ENCODE measurements at regions not wholly inside any gene's neighbourhood (a gene's known extent, or its start where the extent isn't known, plus 50 kb on each side); places are given as distances from the start of the nearest gene placed in this dataset.

DNA sequence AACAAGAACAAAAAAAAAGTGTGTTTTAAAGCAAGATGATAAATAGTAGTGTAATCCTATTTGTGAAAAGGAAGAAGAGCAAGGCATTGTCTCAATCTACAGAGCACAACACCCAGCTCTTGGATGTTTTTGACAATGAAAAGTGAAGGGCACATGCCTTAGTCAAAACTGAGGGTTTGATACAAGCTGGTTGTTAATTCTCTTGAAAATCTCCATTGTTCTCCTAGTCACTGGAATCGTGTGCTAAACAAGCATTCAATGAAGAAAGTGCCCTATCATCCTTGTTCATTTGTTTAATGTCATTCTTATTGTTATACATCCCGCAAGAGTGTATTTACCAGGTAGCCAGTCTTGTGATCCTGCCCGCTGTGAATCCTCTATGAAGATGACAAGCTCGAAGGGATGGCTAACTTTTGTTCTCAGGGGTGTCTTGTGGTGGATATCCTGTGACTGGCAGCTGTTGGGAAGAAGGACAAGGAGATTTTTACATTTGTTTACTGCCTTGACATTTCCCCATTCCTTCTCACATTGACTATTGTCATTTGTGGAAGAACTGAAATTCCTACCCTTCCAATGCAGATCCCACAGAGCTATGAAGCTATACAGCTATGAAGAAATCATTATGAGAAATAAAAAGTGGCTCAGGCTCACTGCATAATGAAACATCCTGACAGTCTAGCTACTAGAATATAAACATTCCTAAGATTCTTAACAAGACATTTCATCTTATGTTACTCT lies 175.9 kb downstream of the VGLL3 start:
- DNase-seq = no peak
- Histone ChIP-seq H3K36me3 (ENCODE audit: insufficient read depth, low read length) (no peaks in the 10 kb centered on the region), H3K4me3 (ENCODE audit: low read length) (no peak overlapping the region), H3K9me3 (ENCODE audit: low read length) (no peaks in the 10 kb centered on the region), H3K9ac (ENCODE audit: low read length) (no peak overlapping the region), H3K27me3 (ENCODE audit: low read length) (no peaks in the 10 kb centered on the region), H3K4me2 (ENCODE audit: low read depth, low read length, poor library complexity, severe bottlenecking) (no peak overlapping the region), H3K79me2 (ENCODE audit: low read length) (no peaks in the 10 kb centered on the region), H2AFZ (ENCODE audit: low read length) (no peak overlapping the region), H4K20me1 (ENCODE audit: insufficient read depth, low read depth, low read length) (no peaks in the 10 kb centered on the region), H3K4me1 (ENCODE audit: low read length) (no peaks in the 10 kb centered on the region), H3K27ac (ENCODE audit: low read length) (no peak overlapping the region), H3K9me2 (replicated peaks; ENCODE audit: insufficient read depth, low read length) (no peaks in the 10 kb centered on the region)

DNA sequence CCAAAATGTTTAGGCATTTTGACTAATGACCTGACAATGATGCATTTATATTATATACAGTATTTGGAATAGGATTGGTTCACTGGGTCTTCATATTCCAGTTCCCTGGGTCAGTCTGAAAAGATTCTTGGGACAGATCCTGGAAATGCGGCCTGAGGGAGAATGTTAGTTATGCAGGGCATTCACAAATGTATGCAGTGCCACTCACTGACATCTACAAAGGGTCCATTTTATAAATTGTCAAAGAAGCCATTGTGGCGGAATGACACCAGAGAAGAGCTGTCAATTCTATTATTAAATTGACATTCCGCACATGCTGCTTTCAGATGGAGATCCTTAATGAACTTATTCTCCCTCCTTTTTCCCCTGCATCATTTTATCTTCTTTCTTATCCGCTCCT lies 176.6 kb downstream of the VGLL3 start:
- Histone ChIP-seq H3K9ac (ENCODE audit: low read length) (no peak overlapping the region), H4K20me1 (ENCODE audit: insufficient read depth, low read depth, low read length) (no peaks in the 10 kb centered on the region), H3K4me3 (ENCODE audit: low read length) (no peak overlapping the region), H3K36me3 (ENCODE audit: insufficient read depth, low read length) (no peaks in the 10 kb centered on the region), H3K9me2 (replicated peaks; ENCODE audit: insufficient read depth, low read length) (no peaks in the 10 kb centered on the region), H3K4me1 (ENCODE audit: low read length) (no peaks in the 10 kb centered on the region), H3K79me2 (ENCODE audit: low read length) (no peaks in the 10 kb centered on the region), H3K9me3 (ENCODE audit: low read length) (no peaks in the 10 kb centered on the region), H3K4me2 (ENCODE audit: low read depth, low read length, poor library complexity, severe bottlenecking) (no peak overlapping the region), H3K27ac (ENCODE audit: low read length) (no peak overlapping the region), H2AFZ (ENCODE audit: low read length) (no peak overlapping the region), H3K27me3 (ENCODE audit: low read length) (no peaks in the 10 kb centered on the region)
- no peak for DNase-seq

DNA sequence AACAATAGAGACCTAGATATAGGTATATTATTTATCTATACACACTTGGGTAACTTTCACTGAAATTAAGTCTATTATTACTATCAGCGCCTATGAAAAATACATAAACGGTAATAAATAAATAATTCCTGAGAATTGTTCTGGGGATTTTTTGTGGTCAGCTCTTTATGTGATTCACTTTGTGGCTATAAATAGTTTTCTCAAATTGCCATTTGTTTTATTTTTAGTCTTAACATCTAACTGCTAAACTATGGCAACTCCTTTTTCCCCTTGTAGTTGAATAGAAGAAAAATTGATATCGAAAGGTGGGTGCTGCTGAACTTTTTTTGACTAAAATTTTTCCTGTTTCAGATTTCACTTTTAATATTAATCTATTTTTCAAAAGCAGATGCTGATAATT lies 189.0 kb downstream of the VGLL3 start:
- Histone ChIP-seq H3K9ac (ENCODE audit: low read length) (no peak overlapping the region), H3K4me1 (ENCODE audit: low read length) (no peaks in the 10 kb centered on the region), H3K9me2 (replicated peaks; ENCODE audit: insufficient read depth, low read length) (no peaks in the 10 kb centered on the region), H2AFZ (ENCODE audit: low read length) (no peak overlapping the region), H3K4me2 (ENCODE audit: low read depth, low read length, poor library complexity, severe bottlenecking) (no peak overlapping the region), H3K9me3 (ENCODE audit: low read length) (no peaks in the 10 kb centered on the region; the same call in 1 of the 2 replicates), H3K36me3 (ENCODE audit: insufficient read depth, low read length) (no peaks in the 10 kb centered on the region), H3K4me3 (ENCODE audit: low read length) (no peak overlapping the region), H3K27ac (ENCODE audit: low read length) (no peak overlapping the region), H3K27me3 (ENCODE audit: low read length) (no peaks in the 10 kb centered on the region), H3K79me2 (ENCODE audit: low read length) (no peaks in the 10 kb centered on the region), H4K20me1 (ENCODE audit: insufficient read depth, low read depth, low read length) (no peaks in the 10 kb centered on the region)
- no peak for DNase-seq

DNA sequence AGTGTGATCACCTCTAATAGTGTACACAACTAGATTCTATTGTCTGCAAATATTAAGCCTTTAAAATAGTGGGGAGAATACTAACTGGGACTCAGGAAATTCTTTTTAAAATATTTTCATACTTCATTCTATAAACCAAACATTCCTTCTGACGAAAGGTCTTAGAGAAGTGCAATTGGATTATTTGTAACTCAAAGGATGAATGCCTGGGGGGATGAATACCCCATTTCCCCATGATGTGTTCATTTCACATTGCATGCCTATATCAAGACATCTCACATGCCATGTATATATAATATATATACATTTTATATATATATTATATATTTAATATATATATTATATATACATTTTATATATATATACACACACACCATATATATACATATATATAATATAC lies 189.9 kb downstream of the VGLL3 start:
- Histone ChIP-seq H3K4me3 (ENCODE audit: low read length) (no peak overlapping the region), H3K27me3 (ENCODE audit: low read length) (no peaks in the 10 kb centered on the region), H2AFZ (ENCODE audit: low read length) (no peak overlapping the region), H3K9ac (ENCODE audit: low read length) (no peak overlapping the region), H3K79me2 (ENCODE audit: low read length) (no peaks in the 10 kb centered on the region), H3K4me2 (ENCODE audit: low read depth, low read length, poor library complexity, severe bottlenecking) (no peak overlapping the region), H3K9me3 (ENCODE audit: low read length) (no peaks in the 10 kb centered on the region; the same call in 1 of the 2 replicates), H3K36me3 (ENCODE audit: insufficient read depth, low read length) (no peaks in the 10 kb centered on the region), H3K27ac (ENCODE audit: low read length) (no peak overlapping the region), H3K4me1 (ENCODE audit: low read length) (no peaks in the 10 kb centered on the region), H4K20me1 (ENCODE audit: insufficient read depth, low read depth, low read length) (no peaks in the 10 kb centered on the region), H3K9me2 (replicated peaks; ENCODE audit: insufficient read depth, low read length) (no peaks in the 10 kb centered on the region)
- DNase-seq = no peak

DNA sequence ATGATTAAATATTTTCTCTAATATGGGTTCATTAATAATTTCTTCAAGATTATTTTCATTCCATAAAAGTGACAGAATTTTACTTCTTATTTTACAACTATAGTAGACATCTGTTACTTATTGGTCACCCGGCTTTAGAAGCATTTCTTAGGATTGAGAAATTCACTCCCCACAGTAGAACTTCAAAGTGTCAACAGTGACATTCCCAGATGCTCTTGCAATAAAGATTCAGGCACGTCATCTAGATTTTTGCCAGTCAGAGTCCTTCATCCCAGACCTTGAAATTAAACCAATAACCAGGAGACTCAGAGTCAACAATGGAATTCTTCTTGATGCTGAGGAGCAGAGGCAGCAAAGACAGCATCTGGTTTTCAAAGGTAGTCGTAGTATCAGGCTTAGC lies 190.8 kb downstream of the VGLL3 start:
- no peak for DNase-seq
- Histone ChIP-seq H3K4me1 (ENCODE audit: low read length) (no peaks in the 10 kb centered on the region), H3K4me2 (ENCODE audit: low read depth, low read length, poor library complexity, severe bottlenecking) (no peak overlapping the region), H3K9me2 (replicated peaks; ENCODE audit: insufficient read depth, low read length) (no peaks in the 10 kb centered on the region), H3K27ac (ENCODE audit: low read length) (no peak overlapping the region), H4K20me1 (ENCODE audit: insufficient read depth, low read depth, low read length) (no peaks in the 10 kb centered on the region), H3K4me3 (ENCODE audit: low read length) (no peak overlapping the region), H3K36me3 (ENCODE audit: insufficient read depth, low read length) (no peaks in the 10 kb centered on the region), H3K9ac (ENCODE audit: low read length) (no peak overlapping the region), H2AFZ (ENCODE audit: low read length) (no peak overlapping the region), H3K9me3 (ENCODE audit: low read length) (no peaks in the 10 kb centered on the region), H3K79me2 (ENCODE audit: low read length) (no peaks in the 10 kb centered on the region), H3K27me3 (ENCODE audit: low read length) (no peaks in the 10 kb centered on the region)

DNA sequence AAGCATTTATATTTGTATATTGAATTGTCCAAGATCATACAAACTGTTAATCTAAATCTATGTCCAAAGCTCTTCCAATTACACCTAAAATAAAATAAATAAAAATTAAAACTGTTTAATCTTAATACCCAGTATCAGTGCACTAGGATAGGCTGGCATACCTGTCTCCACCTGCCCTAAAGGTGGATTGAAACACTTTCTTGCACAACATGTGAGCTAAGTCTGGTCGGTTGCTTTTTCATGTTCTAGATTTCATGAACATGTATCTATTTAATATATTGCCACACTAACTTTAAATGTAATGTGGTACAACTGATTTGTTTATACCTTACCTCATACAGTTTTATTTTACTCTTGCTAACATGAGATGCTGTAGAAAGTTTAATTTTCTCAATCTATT lies 193.0 kb downstream of the VGLL3 start:
- Histone ChIP-seq H3K9me3 (ENCODE audit: low read length) (no peaks in the 10 kb centered on the region), H3K9ac (ENCODE audit: low read length) (no peak overlapping the region), H3K9me2 (replicated peaks; ENCODE audit: insufficient read depth, low read length) (no peaks in the 10 kb centered on the region), H4K20me1 (ENCODE audit: insufficient read depth, low read depth, low read length) (no peaks in the 10 kb centered on the region), H3K27ac (ENCODE audit: low read length) (no peak overlapping the region), H2AFZ (ENCODE audit: low read length) (no peak overlapping the region), H3K79me2 (ENCODE audit: low read length) (no peaks in the 10 kb centered on the region), H3K4me1 (ENCODE audit: low read length) (no peaks in the 10 kb centered on the region), H3K4me3 (ENCODE audit: low read length) (no peak overlapping the region), H3K27me3 (ENCODE audit: low read length) (no peaks in the 10 kb centered on the region), H3K36me3 (ENCODE audit: insufficient read depth, low read length) (no peaks in the 10 kb centered on the region), H3K4me2 (ENCODE audit: low read depth, low read length, poor library complexity, severe bottlenecking) (no peak overlapping the region)
- no peak for DNase-seq

DNA sequence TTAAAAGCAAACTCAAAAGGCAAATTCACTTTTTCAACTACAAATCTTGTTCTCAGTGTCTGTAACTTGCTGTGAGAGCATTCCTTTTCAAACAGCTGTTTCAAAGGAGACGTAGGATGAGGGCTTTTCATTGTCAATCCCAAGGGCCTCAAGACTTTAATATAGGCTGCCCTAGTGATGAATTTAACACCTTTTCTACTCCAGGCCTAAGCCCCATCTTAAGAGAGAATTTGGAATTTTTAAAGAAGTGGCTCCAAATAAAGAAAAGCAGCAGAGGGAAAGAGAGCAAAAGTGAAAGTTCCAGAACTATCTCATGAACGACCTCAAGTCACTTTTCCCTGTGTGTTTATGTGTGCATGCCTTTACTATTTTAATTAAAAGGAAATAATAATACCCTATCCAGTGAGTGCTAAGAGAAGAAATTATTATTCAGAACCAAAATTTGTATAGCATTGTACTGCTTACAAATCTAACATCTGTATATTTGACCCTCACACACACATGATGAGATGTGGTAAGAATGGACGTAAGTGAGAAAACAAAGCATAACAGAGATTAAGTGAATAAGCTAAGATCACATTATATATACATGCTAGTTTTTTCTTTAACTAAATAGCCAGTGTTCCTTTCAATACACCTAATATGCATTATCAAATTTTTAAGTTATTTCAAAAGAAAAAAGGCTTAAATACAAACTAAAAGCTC lies 196.4 kb downstream of the VGLL3 start:
- no peaks in the 10 kb centered on the region for H3K27me3 ChIP-seq (ENCODE audit: low read length)
- no peaks in the 10 kb centered on the region for H3K79me2 ChIP-seq (ENCODE audit: low read length)
- H3K9me2 ChIP-seq (replicated peaks; ENCODE audit: insufficient read depth, low read length) = no peaks in the 10 kb centered on the region
- no peaks in the 10 kb centered on the region for H3K9me3 ChIP-seq (ENCODE audit: low read length)
- no peak overlapping the region for H3K9ac ChIP-seq (ENCODE audit: low read length)
- H3K4me3 ChIP-seq (ENCODE audit: low read length) = no peak overlapping the region
- no peak overlapping the region for H3K4me2 ChIP-seq (ENCODE audit: low read depth, low read length, poor library complexity, severe bottlenecking)
- H4K20me1 ChIP-seq (ENCODE audit: insufficient read depth, low read depth, low read length) = no peaks in the 10 kb centered on the region
- no peak overlapping the region for H3K27ac ChIP-seq (ENCODE audit: low read length)
- no peaks in the 10 kb centered on the region for H3K4me1 ChIP-seq (ENCODE audit: low read length)
- no peak for DNase-seq
- H3K36me3 ChIP-seq (ENCODE audit: insufficient read depth, low read length) = no peaks in the 10 kb centered on the region
- no peak overlapping the region for H2AFZ ChIP-seq (ENCODE audit: low read length)

DNA sequence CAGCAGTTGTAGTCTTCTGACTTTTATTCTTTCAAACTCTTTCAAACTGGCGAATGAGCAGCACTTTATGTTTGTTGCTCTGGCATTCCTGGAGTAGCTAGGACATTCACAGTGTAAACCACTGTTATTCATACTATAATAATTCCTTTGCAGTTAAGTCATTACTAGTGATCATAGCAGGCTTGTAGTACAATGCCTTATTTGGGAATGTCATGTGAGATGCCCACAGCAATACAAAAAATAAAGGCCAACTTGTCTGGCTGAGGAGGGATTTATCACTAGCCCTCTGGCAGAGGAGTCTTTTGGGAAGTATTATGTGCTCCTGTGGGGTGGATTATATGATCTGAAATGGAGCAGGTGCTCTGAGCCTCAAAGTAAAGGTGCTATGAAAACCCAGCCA lies 197.2 kb downstream of the VGLL3 start:
- no peaks in the 10 kb centered on the region for H3K36me3 ChIP-seq (ENCODE audit: insufficient read depth, low read length)
- DNase-seq = no peak
- H3K4me2 ChIP-seq (ENCODE audit: low read depth, low read length, poor library complexity, severe bottlenecking) = no peak overlapping the region
- no peaks in the 10 kb centered on the region for H3K4me1 ChIP-seq (ENCODE audit: low read length)
- H3K79me2 ChIP-seq (ENCODE audit: low read length) = no peaks in the 10 kb centered on the region
- no peak overlapping the region for H3K4me3 ChIP-seq (ENCODE audit: low read length)
- H2AFZ ChIP-seq (ENCODE audit: low read length) = no peak overlapping the region
- H3K9me2 ChIP-seq (replicated peaks; ENCODE audit: insufficient read depth, low read length) = no peaks in the 10 kb centered on the region
- H3K9ac ChIP-seq (ENCODE audit: low read length) = no peak overlapping the region
- H3K9me3 ChIP-seq (ENCODE audit: low read length) = no peaks in the 10 kb centered on the region
- H4K20me1 ChIP-seq (ENCODE audit: insufficient read depth, low read depth, low read length) = no peaks in the 10 kb centered on the region
- no peak overlapping the region for H3K27ac ChIP-seq (ENCODE audit: low read length)
- H3K27me3 ChIP-seq (ENCODE audit: low read length) = no peaks in the 10 kb centered on the region
